ENCODE measurements at regions not wholly inside any gene's neighbourhood (a gene's known extent, or its start where the extent isn't known, plus 50 kb on each side); places are given as distances from the start of the nearest gene placed in this dataset.

DNA sequence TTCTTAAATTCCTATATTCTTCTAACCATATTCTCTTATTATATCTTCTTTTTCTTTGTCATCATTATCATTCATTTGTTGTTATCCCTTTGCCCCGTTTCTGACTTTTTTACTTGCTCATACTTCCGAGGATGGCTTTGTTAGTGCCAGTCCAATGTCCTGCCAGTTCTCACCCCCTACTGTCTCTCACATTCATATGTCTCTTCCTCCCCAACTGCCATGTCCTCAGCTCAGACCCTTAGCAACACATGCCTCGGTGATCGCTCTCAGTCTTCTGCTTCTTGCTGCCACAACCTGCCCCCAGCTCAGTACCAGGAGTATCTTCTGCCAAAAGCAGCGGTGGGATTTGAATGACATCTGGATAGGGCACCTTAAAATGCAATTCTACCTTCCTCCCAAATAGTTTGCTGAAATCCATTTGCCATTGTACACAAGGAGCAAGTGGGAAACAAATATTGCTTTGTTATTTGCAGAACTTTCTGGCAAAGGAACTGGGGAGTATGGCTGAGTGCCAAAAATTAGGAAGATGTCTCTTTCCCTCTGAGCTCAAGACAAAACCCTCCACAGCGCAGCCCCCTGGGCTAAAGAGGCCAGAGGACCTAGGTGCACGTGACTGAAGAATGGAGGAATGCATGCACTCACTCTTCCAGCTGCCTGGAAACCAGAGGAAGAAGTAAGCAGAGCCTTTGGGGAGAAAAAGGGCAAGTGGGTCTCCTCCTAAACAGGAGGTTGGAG is 57.7 kb upstream of the CTNNB1 start:
- no peak for DNase-seq (ENCODE audit: low spot score)
- in situ Hi-C loops (cut with MboI; ENCODE audit: low sequenced_read_pairs, unreplicated experiment), result no loop called here
- TF ChIP-seq, protein P1, sequence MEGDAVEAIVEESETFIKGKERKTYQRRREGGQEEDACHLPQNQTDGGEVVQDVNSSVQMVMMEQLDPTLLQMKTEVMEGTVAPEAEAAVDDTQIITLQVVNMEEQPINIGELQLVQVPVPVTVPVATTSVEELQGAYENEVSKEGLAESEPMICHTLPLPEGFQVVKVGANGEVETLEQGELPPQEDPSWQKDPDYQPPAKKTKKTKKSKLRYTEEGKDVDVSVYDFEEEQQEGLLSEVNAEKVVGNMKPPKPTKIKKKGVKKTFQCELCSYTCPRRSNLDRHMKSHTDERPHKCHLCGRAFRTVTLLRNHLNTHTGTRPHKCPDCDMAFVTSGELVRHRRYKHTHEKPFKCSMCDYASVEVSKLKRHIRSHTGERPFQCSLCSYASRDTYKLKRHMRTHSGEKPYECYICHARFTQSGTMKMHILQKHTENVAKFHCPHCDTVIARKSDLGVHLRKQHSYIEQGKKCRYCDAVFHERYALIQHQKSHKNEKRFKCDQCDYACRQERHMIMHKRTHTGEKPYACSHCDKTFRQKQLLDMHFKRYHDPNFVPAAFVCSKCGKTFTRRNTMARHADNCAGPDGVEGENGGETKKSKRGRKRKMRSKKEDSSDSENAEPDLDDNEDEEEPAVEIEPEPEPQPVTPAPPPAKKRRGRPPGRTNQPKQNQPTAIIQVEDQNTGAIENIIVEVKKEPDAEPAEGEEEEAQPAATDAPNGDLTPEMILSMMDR (IDR thresholded peaks at IDR 0.05; ENCODE audit: borderline replicate concordance, control extremely low read depth, extremely low read depth, insufficient read depth, missing control alignments), result no peak

- TF ChIP-seq, protein P1 (IDR thresholded peaks at IDR 0.05; ENCODE audit: borderline replicate concordance, control extremely low read depth, extremely low read depth, insufficient read depth, missing control alignments), result no peak
- in situ Hi-C loops (cut with MboI; ENCODE audit: low sequenced_read_pairs, unreplicated experiment), result no loop called here
- no peak for DNase-seq (ENCODE audit: low spot score)
Observed at GRCh38 chr3:41143421-41144031, 55.8 kb upstream of the CTNNB1 start.

DNA sequence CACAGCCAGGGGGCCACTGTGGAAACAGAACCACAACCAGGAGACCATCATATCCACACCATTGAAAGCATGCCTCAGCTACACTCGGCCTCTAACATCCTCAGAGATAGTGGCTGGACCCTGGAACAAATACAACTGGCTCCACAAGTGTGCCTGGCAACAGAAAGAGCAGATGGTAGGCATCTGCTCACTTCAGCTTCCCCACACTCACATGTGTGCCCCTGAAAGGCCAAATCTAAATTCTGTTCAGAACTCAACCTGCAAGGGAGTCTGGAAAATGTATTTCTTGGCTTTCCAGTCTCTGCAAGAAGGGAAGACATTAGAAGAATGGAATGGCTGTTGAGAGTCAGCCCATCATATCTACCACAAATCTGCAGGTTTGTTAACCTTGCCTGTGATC is 54.7 kb upstream of the CTNNB1 start:
- in situ Hi-C loops (cut with MboI; ENCODE audit: low sequenced_read_pairs, unreplicated experiment), result no loop called here
- DNase-seq (ENCODE audit: low spot score), result no peak
- TF ChIP-seq, protein P1 (IDR thresholded peaks at IDR 0.05; ENCODE audit: borderline replicate concordance, control extremely low read depth, extremely low read depth, insufficient read depth, missing control alignments), result no peak

GRCh38 chr3:41148478-41148877 is 50.8 kb upstream of the CTNNB1 start:
- TF ChIP-seq, protein P1 (IDR thresholded peaks at IDR 0.05; ENCODE audit: borderline replicate concordance, control extremely low read depth, extremely low read depth, insufficient read depth, missing control alignments), result no peak
- in situ Hi-C loops (cut with MboI; ENCODE audit: low sequenced_read_pairs, unreplicated experiment), result no loop called here
- DNase-seq (ENCODE audit: low spot score), result no peak

- DNase-seq (ENCODE audit: low spot score), result no peak
- in situ Hi-C loops (cut with MboI; ENCODE audit: low sequenced_read_pairs, unreplicated experiment), result no loop called here
- TF ChIP-seq, protein P1 (IDR thresholded peaks at IDR 0.05; ENCODE audit: borderline replicate concordance, control extremely low read depth, extremely low read depth, insufficient read depth, missing control alignments), result no peak
Observed at GRCh38 chr3:41148901-41149300, 50.4 kb upstream of the CTNNB1 start.

Measured in GM13976 (cell line).